CD4-positive, alpha-beta T cell treated with Interferon gamma for 1 hour (primary cell): ENCODE measurements at regions not wholly inside any gene's neighbourhood (a gene's known extent, or its start where the extent isn't known, plus 50 kb on each side); places are given as distances from the start of the nearest gene placed in this dataset.

Experiments
- DNase-seq: peaks from one replicate; pipeline ENCODE4 v3.0.0-alpha.2; 2020

DNA sequence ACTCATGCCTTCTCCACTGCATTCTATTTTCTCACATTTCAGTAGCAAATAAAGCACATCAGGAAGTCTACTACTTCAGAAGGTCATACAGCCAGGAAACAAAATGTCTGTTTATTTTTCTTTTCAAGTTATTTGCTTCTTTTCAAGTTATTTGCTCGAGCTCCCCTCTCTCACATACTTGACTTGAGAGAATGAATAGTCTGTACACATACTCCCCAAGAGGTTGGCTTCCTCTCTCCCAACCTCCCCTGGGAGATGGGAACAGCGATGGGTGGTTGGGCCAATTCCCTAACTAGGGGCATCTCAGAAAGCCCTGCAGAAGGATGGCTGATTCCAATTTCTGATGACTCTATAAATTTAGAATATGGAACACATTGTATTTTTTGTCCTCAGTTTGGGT, 64.7 kb upstream of the PTPN13 start:
- no peak for DNase-seq

DNA sequence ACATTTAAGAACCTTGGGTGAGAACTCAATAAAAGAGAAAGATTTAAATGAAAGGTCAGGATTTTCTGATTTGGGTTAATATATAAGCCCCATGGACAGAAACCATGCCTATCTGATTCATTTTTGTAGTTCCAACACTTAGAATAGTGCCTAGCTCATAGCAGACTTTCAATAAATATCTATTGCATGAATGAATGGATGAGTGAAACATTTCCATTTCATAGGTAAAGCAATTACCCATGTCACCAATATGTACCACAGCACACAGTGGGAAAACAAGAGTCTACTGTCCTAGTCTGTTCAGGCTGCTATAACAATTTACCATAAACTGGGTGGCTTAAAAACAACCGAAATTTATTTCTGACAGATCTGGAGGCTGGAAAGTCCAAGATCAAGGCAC, 63.9 kb upstream of the PTPN13 start:
- no peak for DNase-seq

DNA sequence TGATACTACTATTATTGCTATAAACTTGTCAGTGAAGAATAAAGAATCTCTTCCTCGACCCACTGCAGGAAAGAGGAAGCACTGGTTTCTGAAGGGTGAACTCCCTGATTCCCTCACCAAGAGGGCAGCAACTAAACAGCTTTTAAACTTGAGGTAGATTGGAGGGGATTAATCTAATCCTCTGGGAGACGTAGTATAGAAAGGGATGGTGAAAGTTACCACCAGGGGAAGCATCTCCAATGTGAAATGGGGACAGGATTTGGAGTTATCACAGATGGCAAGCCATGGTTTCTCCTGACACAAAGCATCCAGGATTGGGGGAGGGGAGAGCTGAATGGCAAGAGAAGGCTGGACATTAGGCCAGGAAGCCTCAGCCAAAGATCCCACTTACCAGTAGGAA, 62.7 kb upstream of the PTPN13 start:
- no peak for DNase-seq

DNA sequence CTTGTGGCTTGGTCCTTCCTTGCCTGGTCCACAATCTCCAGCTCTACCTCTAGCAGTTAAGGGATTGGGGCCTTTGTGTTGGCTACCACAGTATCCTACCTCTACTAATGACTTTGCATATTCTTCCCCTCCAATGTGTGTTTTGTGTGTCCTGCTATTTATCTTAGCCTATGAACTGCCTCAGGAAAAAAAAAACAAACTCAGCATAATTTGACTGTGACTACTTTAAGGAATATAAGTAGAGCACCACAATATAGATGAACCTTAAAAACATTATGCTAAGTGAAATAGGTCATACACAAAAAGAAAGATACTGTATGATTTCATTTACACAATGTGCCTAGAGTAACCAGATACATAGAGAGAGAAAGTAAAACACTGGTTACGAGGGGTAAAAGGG, 61.3 kb upstream of the PTPN13 start:
- DNase-seq: no peak

DNA sequence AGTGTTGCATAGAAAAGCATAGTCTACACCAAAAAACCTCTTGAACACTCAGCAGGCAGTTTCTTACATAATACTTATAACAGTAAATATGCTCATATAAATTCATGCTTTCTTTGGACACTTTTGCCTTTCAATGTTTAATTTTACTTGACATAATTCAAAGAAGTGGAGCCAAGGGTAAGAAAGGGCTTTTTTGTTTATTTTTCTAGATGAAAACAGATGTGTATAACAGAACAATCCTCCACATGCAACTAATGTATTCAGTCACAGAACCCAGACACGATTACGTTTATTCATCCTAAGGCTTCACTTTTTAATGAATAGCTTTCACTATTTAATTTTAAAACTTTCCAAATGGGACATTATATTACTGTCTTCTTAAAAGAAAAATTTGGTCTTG, 58.0 kb upstream of the PTPN13 start:
- no peak for DNase-seq

DNA sequence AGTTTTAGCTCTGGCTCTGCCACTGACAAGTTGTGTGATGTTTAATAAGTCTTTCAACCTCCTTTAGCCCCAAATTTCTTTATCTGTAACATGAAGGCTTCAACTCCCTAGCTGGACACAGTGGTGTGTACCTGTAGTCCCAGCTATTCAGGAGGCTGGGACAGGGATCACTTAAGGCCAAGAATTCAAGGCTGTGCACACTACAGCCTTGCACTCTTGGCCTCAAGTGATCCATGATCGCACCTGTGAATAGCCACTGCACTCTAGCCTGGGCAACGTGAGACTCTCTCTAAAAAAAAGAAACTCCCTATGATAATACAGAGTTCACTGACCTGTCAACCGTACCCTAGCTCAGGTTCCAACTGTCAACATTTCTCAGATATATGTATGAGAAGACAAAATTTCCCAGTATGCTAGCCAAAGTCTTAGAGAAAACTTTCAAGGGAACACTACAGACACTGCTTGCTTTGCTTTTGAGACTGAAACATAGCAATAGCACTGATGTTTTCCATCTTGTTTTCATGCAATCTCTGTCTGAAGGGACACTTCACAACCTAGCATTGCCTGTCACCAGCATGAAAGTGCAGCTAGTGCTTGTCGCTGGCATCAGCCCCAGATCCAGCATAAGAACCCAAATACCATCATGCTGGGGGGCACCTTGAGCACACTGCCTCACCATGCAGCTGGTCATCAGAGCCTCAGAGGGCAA, 51.6 kb upstream of the PTPN13 start:
- DNase-seq: no peak

DNA sequence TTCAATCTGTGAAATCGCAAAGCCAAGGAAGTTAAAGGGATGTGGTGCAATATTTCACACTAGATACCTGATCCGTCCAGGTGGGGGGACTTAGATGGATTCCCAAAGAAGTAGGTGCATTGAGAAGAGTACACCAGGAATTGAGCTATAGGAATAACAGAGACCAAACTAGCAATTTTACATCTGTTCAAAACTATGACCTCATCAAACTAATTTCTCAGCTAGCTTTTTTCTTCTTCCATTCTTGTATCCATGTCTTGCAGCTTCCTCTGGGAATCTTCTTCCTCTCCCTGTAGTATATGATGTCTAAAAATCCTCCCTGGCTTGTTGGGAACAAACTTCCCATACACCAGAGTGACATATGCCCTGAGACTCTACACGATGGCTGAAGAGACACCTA, 51.0 kb upstream of the PTPN13 start:
- DNase-seq: no peak

DNA sequence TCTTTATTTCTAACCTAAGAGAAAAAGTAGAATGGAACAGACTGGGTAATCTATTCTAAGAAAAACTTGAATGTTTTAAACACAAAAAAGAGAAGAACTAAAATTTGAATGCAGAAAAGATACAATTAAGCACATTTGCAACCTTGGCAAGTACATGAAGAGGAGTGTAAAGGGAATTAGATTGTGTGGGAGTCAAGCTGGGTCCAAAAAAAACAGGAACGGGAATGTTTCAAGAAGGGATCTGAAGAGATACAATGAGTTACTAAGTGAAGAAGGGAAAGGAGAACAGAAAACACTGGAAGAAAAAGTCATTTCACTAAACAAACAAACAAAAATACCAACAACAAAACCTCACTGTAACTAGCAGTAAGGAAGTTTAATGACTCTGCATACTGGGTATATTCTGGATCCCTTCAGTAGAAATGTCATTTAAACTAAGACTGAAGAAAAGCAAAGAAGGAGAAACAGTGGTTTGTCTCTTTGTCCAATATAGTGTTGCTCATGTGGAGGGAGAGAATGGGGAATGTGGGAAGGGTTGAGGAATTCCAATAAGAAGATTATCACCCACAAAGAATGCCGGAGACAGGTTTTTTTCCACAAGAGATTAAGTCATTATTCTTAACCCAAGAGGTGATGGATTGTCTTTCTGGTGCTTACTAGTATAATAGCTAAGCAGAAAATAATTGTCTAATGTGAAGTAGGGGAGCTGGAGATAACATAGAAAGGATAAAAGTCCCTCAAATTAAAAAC, 50.4 kb upstream of the PTPN13 start:
- DNase-seq: no peak

DNA sequence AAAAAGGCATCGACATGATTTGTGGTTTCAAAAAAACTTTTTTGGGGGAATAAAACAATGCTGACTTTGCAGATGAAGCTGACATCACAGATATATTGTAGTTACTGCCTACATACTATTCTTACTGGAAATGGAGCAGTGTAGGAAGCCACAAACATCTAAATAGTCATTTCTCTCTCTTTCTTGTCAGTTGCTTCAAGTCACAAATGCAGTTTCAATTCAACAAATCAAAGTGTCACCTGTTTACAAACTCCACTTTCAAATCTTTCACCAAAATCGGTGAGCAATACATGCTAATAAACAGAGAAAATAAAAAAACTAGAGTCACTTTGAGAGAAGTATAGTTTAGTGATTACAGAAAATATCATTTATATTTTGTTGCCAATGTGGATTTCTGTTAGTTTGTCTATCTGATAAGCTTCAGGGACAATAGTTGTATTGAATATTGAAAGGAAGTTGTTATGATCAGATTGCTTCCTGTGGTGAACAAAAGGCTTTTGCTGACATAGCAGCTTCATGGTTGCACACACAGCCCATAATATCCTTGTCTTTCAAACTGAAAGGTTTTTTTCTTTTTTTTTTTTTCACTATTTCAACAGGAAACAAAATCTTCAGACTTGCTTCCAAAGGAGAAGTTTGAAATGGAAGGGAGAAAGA, 49.7 kb upstream of the PTPN13 start:
- no peak for DNase-seq
